ENCODE measurements at regions not wholly inside any gene's neighbourhood (a gene's known extent, or its start where the extent isn't known, plus 50 kb on each side); places are given as distances from the start of the nearest gene placed in this dataset.
A peak's percentile ranks its signal among the peaks of the same experiment; 100 is the strongest.

DNA sequence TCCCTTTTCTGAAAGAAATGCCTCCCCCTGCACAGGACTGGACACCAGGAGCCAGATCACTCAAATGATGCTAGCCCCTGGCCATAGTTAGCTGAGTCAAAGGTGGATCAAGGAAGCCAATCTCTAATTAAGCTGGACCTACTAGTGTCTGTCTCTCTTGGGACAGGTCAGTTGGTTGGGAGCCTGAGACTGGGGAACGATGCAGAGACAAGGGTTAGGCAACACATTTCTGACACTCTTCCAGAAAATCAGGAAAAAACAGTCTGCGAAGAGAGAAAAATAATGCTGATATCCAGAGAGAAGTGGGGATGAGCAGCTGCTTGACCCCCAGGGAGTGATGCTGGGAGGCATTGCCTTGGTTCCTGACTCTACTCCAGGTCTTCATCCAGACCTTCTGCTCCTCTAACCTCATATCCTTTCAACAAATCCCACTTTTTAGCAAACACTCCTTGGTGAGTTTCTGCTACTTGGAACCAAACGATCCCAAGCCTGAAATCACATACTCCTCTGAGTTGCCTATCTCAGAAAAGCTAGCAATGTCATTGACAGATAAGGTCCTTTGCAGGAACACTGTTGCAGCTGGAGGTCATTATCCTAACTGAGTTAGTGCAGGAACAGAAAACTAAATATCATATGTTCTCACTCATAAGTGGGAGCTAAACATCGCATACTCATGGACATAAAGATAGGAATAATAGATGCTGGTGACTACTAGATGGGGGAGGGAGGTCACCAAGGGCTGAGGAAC, 369.7 kb downstream of the COG6 start:
- peak; percentile 27; the same call in 1 of the 2 replicates for TF ChIP-seq GATA2 (IDR thresholded peaks at IDR 0.05; ENCODE audit: low read depth, low read length)
- no peak for TF ChIP-seq GATA3 (IDR thresholded peaks at IDR 0.05; ENCODE audit: low read depth, low read length)

DNA sequence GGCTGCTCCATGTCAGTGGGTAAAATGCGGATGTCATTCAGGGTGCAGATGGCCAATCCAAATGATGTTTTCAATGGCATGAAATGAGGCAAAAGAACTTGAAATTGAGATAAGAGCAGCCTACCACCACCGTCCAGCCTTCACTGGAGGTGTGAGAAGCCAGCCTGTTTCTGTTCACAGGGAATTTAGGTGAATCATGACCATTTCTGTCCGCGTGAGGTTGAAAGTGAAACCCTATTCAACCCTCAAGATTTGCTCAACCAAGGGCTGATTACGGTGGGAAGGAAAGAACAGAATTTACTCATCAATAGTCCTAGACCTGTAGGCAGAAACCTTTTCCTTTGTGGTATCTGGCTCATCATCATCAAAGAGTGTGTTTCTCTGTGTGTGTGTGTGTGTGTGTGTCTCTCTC, 370.7 kb downstream of the COG6 start:
- TF ChIP-seq GATA2 (IDR thresholded peaks at IDR 0.05; ENCODE audit: low read depth, low read length) (no peak), GATA3 (IDR thresholded peaks at IDR 0.05; ENCODE audit: low read depth, low read length) (no peak)

DNA sequence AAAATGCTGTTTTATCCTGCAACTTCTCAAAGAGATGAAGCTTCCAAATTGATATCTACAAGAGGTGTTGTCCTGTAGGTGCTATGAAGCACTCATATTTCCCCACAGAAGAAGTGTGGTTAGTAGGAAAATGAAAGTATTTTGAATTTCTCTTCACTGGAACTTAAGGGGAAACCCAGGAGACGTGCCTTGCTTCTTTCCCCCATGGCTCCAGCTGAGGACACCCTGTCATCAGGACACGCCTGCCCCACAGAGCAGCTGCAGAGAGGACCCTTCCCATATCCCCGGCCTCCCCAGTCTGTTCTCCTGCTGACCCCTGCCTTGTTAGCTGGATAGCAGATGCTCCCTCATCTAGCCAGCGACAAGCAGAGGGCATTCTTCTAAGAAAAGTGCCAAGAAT, 371.3 kb downstream of the COG6 start:
- TF ChIP-seq GATA3 (IDR thresholded peaks at IDR 0.05; ENCODE audit: low read depth, low read length) (no peak), GATA2 (IDR thresholded peaks at IDR 0.05; ENCODE audit: low read depth, low read length) (no peak)

DNA sequence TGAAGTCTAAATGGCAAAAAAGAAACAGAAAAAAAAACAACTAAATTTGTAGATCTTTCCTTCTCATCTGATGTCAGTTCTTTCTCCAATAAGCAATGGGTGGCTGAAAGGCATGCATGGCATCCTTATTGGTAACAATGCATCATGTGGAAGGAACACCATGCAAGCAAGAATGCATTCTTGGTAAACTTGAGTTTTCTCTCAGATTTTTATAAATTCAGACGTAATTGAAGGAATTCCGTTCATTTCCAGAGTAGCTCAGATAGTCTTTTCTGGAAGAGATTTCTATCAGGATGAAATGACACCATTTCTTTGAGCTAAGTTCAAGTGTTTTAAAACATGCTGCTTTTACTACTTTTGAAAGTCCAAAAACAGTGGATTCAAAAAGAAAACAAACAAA, 373.0 kb downstream of the COG6 start:
- no peak for TF ChIP-seq GATA3 (IDR thresholded peaks at IDR 0.05; ENCODE audit: low read depth, low read length)
- no peak for TF ChIP-seq GATA2 (IDR thresholded peaks at IDR 0.05; ENCODE audit: low read depth, low read length)

DNA sequence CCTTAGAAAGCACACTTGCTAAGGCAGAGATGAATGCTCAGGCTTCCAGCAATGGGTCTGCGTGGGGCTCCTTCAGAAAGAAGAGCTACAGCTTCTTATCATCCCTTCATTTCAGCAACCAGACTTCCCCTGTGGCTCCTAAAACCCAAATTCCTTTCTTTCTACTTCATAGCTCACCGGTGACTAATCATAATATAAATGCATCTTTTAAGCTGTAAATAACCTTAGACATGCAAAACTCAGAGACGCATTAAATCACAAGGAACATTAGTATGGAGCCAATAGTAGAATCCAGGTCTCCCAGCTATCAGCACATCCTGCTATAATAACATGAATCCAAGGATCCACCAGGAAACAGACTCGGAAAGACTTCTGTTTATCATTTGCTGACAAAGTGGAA, 375.6 kb downstream of the COG6 start:
- TF ChIP-seq GATA2 (IDR thresholded peaks at IDR 0.05; ENCODE audit: low read depth, low read length) (no peak), GATA3 (IDR thresholded peaks at IDR 0.05; ENCODE audit: low read depth, low read length) (no peak)

DNA sequence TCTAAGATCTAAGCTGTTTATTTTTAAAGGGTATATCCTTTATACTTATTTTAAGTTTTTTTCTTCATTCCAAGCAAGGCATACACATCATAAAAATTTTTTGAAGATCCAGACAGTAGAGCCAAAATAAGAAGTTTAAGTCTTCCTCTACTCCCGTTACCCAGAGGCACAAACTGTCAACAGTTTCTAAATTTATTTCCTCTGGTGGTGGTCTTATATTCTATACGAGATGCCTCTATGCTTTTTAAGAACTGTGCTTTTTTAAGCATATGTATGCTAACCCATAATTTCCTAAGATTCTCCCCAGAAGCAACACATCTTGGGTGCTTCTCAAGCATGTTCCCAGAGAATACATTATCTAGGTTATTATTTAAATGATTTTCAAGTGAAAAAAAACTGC, 383.6 kb downstream of the COG6 start:
- no peak for TF ChIP-seq GATA3 (IDR thresholded peaks at IDR 0.05; ENCODE audit: low read depth, low read length)
- TF ChIP-seq GATA2 (IDR thresholded peaks at IDR 0.05; ENCODE audit: low read depth, low read length), result no peak

DNA sequence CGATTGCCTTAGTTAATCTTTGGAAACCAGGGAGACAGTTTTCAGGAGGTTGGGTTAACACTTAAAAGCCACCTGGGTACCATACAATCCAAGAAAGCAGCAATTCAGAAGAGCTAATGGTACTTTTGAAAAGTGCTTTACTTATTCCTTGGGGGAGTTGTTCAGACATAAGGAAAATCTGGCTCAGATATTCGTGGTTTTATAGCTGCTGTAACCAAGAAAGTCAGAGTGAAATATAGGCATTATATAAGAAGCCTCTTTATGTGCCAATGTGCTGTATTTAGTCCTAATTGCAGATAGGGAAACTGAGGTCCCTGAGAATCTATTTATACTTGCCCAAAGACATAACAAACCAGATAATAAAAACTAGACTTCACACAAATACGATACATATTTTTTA, 387.5 kb downstream of the COG6 start:
- TF ChIP-seq GATA2 (IDR thresholded peaks at IDR 0.05; ENCODE audit: low read depth, low read length) (no peak), GATA3 (IDR thresholded peaks at IDR 0.05; ENCODE audit: low read depth, low read length) (no peak)

DNA sequence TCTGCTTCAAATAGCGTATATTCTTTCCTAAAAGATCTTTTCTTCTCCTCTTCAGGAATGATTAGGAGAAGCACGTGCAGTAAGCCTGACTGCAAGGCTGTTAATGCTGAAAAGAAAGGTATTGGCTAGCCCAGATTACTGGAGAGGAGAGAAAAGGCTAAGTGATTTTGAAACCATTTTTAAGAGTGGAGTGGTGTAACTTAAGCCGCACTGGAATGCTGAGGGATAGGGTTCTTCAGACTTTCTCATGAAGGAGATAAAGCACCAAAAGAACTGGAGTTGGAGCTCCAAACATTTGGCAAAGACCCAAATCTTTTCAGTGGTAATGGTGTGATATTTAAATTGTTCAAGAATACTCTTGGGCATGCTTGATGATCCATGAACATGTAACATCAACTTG, 388.3 kb downstream of the COG6 start:
- TF ChIP-seq GATA2 (IDR thresholded peaks at IDR 0.05; ENCODE audit: low read depth, low read length) (no peak), GATA3 (IDR thresholded peaks at IDR 0.05; ENCODE audit: low read depth, low read length) (no peak)

DNA sequence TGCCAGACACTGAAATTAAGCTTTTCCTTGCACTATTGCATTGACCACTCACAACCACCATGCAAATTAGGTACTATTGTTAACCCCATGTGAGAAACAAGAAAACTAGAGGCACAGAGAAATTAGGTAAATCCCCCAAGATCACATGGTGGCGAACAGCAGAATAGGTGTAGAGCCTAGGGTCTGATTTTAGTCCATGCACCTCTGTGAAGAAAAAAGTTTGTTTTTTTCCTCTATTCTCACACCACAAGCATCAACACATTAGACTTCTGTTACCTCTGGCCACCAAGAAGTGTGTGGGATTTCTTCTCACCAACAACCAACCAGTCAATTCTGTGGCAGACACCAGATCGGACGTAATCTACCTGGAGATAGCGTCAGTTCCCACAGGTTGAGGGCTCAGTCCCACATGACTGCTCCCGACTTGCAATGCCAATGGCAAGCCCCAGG, 391.9 kb downstream of the COG6 start:
- TF ChIP-seq GATA2 (IDR thresholded peaks at IDR 0.05; ENCODE audit: low read depth, low read length) (no peak), GATA3 (IDR thresholded peaks at IDR 0.05; ENCODE audit: low read depth, low read length) (no peak)

DNA sequence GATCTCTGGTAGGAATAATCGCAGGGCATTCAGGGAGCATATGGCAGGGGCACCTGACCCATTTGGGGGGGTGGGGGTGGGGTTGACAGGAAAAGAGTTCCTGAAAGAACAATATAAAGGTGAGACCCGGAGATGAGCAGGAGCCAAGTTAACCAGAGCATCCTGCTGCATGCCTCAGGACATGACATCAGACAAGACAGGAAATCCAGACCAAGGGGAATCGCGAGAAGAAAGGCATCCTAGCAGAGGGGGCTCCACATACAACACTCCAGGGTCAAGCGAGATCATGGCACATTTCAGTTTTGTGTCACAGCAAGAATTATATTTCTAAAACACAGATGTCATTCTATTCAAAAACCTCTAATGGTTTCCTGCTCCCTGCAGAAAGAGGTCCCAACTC, 393.1 kb downstream of the COG6 start:
- TF ChIP-seq GATA3 (IDR thresholded peaks at IDR 0.05; ENCODE audit: low read depth, low read length) (no peak), GATA2 (IDR thresholded peaks at IDR 0.05; ENCODE audit: low read depth, low read length) (no peak)

DNA sequence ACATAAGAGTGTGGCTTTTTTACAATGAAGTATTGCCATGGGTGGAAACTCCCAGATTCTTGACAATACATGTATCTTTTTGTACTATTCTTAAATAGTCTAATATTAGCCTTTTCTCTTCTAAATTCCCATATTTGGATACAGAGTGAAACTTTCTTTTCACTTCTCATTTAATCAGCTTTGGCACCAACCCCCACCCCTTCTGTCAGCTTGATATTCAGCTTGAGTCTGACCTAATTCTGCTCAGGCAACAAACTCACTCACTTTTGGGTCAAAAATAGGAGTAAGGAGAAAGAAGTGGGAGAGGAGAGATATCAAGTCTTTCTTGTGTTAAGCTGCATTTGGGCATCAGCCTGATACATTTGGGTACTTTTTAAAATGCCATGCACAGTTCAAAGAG, 397.5 kb downstream of the COG6 start:
- TF ChIP-seq GATA2 (IDR thresholded peaks at IDR 0.05; ENCODE audit: low read depth, low read length), result no peak
- TF ChIP-seq GATA3 (IDR thresholded peaks at IDR 0.05; ENCODE audit: low read depth, low read length), result no peak

DNA sequence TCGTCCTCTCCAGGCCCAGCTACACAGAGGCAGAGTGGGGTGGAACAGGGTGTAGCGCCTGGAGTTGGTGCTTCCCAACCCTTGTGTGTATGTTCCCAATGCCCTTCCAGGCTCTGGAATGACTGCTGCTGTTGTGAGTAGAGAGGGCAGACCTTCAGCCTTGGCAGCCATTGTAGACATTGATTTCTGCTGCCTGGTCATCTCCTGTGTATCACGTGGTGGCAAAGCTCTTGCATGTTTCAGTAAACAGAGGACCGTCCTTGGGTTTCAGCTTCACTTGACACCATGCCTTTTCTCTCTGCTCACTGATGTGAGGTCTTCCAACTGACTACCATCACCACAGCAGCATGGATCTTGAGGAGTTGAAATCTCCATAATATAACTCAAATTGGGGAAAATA, 397.9 kb downstream of the COG6 start:
- TF ChIP-seq GATA2 (IDR thresholded peaks at IDR 0.05; ENCODE audit: low read depth, low read length), result no peak
- no peak for TF ChIP-seq GATA3 (IDR thresholded peaks at IDR 0.05; ENCODE audit: low read depth, low read length)

DNA sequence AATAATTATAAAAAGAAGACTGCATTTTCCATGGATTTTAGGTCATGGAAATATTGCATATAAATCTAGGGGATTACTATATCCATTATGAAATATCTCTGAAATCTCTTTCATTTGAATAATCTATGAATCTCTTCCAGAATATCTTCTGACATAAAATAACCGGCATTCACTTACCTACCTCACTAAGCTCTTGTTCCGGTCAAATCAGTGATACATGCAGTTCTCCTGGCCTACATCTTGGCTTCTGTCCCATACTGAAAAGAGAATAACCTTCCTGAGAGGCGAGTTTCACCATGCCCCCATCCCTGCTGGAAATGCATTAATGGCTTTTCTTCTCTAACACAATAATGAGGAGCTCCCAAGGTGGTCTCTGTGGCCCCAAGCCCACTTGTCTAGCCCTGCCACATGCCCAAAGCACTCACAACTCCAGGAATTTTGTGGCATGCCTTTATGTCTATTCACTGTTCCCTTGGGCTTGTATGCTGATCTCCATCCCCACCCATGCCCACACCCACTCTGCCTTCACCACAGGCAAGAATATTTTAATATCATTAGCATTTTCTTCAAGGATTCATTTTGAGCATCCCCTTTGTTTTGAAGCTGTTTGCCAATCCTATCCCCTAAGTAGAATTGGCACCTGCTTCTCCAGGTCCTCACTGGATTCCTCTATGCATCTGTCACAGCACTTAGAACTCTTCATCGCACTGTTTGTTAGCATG, 401.6 kb downstream of the COG6 start:
- TF ChIP-seq GATA3 (IDR thresholded peaks at IDR 0.05; ENCODE audit: low read depth, low read length) (no peak), GATA2 (IDR thresholded peaks at IDR 0.05; ENCODE audit: low read depth, low read length) (no peak)

DNA sequence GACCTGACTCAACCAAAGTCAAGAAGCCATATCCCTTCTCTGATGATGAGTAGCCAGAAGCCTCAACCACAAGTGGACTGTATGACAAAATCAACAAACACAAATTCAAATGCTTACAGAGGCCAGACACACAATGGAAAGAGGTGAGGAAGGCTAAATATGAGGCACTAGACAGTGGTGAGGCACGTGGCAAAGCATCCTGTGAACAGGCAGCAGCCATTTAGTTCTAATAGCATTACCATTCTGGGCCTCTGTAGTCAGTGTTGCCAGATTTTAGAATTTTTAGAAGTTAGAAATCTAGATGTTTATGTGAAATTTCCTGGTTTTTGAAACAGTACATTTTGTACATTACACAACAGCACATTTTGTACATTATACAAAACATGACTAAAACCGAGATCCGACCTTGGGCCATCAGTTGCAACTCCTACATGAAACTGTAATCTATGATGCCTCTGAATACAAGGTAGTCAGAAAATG, 403.3 kb downstream of the COG6 start:
- TF ChIP-seq GATA3 (IDR thresholded peaks at IDR 0.05; ENCODE audit: low read depth, low read length) (no peak), GATA2 (IDR thresholded peaks at IDR 0.05; ENCODE audit: low read depth, low read length) (no peak)

Measured in SH-SY5Y (cell line).